NB4 (cell line): ENCODE measurements at regions not wholly inside any gene's neighbourhood (a gene's known extent, or its start where the extent isn't known, plus 50 kb on each side); places are given as distances from the start of the nearest gene placed in this dataset.

Experiments
- POLR2A ChIP-seq: IDR thresholded peaks from 2 replicates; pipeline ENCODE4 v1.6.1; 2011; ENCODE audit warnings: mild to moderate bottlenecking; ENCODE audit not compliant: insufficient read length; ENCODE audit errors: extremely low read depth
- TF ChIP-seq, protein P1 (sequence below): IDR thresholded peaks from one replicate; pipeline ENCODE4 v1.5.1; 2012; ENCODE audit warnings: low read depth, low read length

DNA sequence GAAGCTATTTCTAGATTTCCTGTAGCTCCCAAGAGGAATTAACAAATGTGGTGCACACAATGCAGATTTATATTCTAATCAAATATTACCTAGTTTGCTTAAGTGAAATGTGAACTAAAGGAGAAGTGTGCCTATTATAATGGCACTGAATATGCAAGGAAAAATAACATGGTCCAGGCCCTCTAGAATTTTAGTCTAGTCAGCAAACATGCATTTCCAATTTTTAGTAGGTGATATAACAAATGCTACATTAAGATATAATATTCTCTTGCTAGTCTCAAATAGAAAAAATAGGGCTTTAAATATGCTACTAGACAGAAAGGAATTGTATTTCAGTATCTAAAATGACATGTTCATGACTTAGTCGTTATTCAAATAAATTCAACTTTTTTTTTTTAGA is 689.5 kb downstream of the TMEM182 start:
- TF ChIP-seq, protein P1, sequence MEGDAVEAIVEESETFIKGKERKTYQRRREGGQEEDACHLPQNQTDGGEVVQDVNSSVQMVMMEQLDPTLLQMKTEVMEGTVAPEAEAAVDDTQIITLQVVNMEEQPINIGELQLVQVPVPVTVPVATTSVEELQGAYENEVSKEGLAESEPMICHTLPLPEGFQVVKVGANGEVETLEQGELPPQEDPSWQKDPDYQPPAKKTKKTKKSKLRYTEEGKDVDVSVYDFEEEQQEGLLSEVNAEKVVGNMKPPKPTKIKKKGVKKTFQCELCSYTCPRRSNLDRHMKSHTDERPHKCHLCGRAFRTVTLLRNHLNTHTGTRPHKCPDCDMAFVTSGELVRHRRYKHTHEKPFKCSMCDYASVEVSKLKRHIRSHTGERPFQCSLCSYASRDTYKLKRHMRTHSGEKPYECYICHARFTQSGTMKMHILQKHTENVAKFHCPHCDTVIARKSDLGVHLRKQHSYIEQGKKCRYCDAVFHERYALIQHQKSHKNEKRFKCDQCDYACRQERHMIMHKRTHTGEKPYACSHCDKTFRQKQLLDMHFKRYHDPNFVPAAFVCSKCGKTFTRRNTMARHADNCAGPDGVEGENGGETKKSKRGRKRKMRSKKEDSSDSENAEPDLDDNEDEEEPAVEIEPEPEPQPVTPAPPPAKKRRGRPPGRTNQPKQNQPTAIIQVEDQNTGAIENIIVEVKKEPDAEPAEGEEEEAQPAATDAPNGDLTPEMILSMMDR = no peak
- TF ChIP-seq POLR2A = no peak
